H9 (cell line): ENCODE measurements at regions not wholly inside any gene's neighbourhood (a gene's known extent, or its start where the extent isn't known, plus 50 kb on each side); places are given as distances from the start of the nearest gene placed in this dataset.

Source experiments
- DNase-seq: peaks from one replicate; pipeline ENCODE4 v3.0.0-alpha.2; 2017
- H2AFZ ChIP-seq: one replicate; pipeline ENCODE4 v1.6.1; 2013; ENCODE audit warnings: mild to moderate bottlenecking, low read length, control low read depth, moderate library complexity
- H2AK5ac ChIP-seq: 2 replicates; pipeline ENCODE4 v1.6.1; 2013; ENCODE audit warnings: low read length, control low read depth, mixed read lengths; ENCODE audit not compliant: insufficient read length
- H2BK120ac ChIP-seq: one replicate; pipeline ENCODE4 v1.6.1; 2013; ENCODE audit warnings: low read depth, mild to moderate bottlenecking, low read length, control low read depth, inconsistent platforms; ENCODE audit not compliant: poor library complexity, severe bottlenecking
- H2BK12ac ChIP-seq: 2 replicates; pipeline ENCODE4 v1.6.1; 2013; ENCODE audit warnings: low read length, control low read depth, mixed read lengths, low read depth; ENCODE audit not compliant: insufficient read length
- H2BK15ac ChIP-seq: 2 replicates; pipeline ENCODE4 v1.6.1; 2013; ENCODE audit warnings: low read depth, low read length, control low read depth
- H2BK20ac ChIP-seq: one replicate; pipeline ENCODE4 v1.6.1; 2013; ENCODE audit warnings: low read depth, mild to moderate bottlenecking, low read length, control low read depth, inconsistent platforms; ENCODE audit not compliant: poor library complexity, severe bottlenecking
- H2BK5ac ChIP-seq: 2 replicates; pipeline ENCODE4 v1.6.1; 2013; ENCODE audit warnings: low read length, control low read depth, mixed read lengths; ENCODE audit not compliant: insufficient read length
- H3K14ac ChIP-seq: 2 replicates; pipeline ENCODE4 v1.6.1; 2013; ENCODE audit warnings: low read length, control low read depth; ENCODE audit not compliant: insufficient read depth
- H3K18ac ChIP-seq: 2 replicates; pipeline ENCODE4 v1.6.1; 2013; ENCODE audit warnings: low read depth, mild to moderate bottlenecking, mixed read lengths, low read length, control low read depth; ENCODE audit not compliant: insufficient read length
- H3K23ac ChIP-seq: 2 replicates; pipeline ENCODE4 v1.6.1; 2013; ENCODE audit warnings: low read length, control low read depth, mixed read lengths, low read depth; ENCODE audit not compliant: insufficient read length
- H3K23me2 ChIP-seq: 2 replicates; pipeline ENCODE4 v1.6.1; 2013; ENCODE audit warnings: low read depth, mild to moderate bottlenecking, mixed read lengths, low read length, control low read depth; ENCODE audit not compliant: insufficient read length, poor library complexity, severe bottlenecking
- H3K27ac ChIP-seq: 2 replicates; pipeline ENCODE4 v1.5.1; 2013; ENCODE audit warnings: low read length, control low read depth, mixed read lengths, low read depth; ENCODE audit not compliant: insufficient read length
- H3K27me3 ChIP-seq: 2 replicates; pipeline ENCODE4 v1.6.1; 2013; ENCODE audit warnings: low read length, control low read depth, inconsistent platforms; ENCODE audit not compliant: insufficient read depth
- H3K4ac ChIP-seq: 2 replicates; pipeline ENCODE4 v1.6.1; 2013; ENCODE audit warnings: low read depth, mild to moderate bottlenecking, control low read depth, inconsistent platforms, low read length, moderate library complexity
- H3K4me1 ChIP-seq: 2 replicates; pipeline ENCODE4 v1.6.1; 2013; ENCODE audit warnings: low read length, control low read depth, inconsistent platforms; ENCODE audit not compliant: insufficient read depth
- H3K4me2 ChIP-seq: 2 replicates; pipeline ENCODE4 v1.6.1; 2013; ENCODE audit warnings: low read length, control low read depth, mixed read lengths; ENCODE audit not compliant: insufficient read length, insufficient read depth
- H3K56ac ChIP-seq: 2 replicates; pipeline ENCODE4 v1.6.1; 2013; ENCODE audit warnings: low read depth, mild to moderate bottlenecking, mixed read lengths, low read length, control low read depth; ENCODE audit not compliant: insufficient read length
- H3K79me1 ChIP-seq: 2 replicates; pipeline ENCODE4 v1.6.1; 2013; ENCODE audit warnings: low read depth, mild to moderate bottlenecking, moderate library complexity, low read length, control low read depth, inconsistent platforms; ENCODE audit not compliant: insufficient read depth, poor library complexity, severe bottlenecking
- H3K79me2 ChIP-seq: 2 replicates; pipeline ENCODE4 v1.6.1; 2013; ENCODE audit warnings: low read length, control low read depth, inconsistent platforms; ENCODE audit not compliant: insufficient read depth
- H3K9ac ChIP-seq: 2 replicates; pipeline ENCODE4 v1.6.1; 2013; ENCODE audit warnings: low read length, control low read depth, mixed read lengths; ENCODE audit not compliant: insufficient read length; ENCODE audit errors: extremely low read depth
- H3K9me3 ChIP-seq: one replicate; pipeline ENCODE4 v1.6.1; 2013; ENCODE audit warnings: low read depth, low read length, inconsistent platforms; ENCODE audit not compliant: control insufficient read depth
- H3T11ph ChIP-seq: one replicate; pipeline ENCODE4 v1.6.1; 2013; ENCODE audit warnings: mild to moderate bottlenecking, low read length, control low read depth, inconsistent platforms
- H4K20me1 ChIP-seq: one replicate; pipeline ENCODE4 v1.6.1; 2013; ENCODE audit not compliant: control insufficient read depth, insufficient read length, insufficient read depth
- H4K5ac ChIP-seq: 2 replicates; pipeline ENCODE4 v1.6.1; 2013; ENCODE audit warnings: low read depth, mild to moderate bottlenecking, mixed read lengths, low read length, control low read depth; ENCODE audit not compliant: insufficient read length
- H4K8ac ChIP-seq: replicated peaks from 2 replicates; pipeline ENCODE4 v1.6.1; 2013; ENCODE audit warnings: low read length, control low read depth, mixed read lengths, low read depth; ENCODE audit not compliant: insufficient read length
- H4K91ac ChIP-seq: 2 replicates; pipeline ENCODE4 v1.6.1; 2013; ENCODE audit warnings: low read depth, mild to moderate bottlenecking, moderate library complexity, mixed read lengths, low read length, control low read depth; ENCODE audit not compliant: insufficient read length
- H3K27ac Mint-ChIP-seq, 3 experiments: 2 replicates in 2 of 3; 3 replicates in 1 of 3; pipeline ENCODE4 v1.8.0; 2020 to 2021; ENCODE audit warnings: mixed read lengths in 3 of 3, mild to moderate bottlenecking in 1 of 3, moderate library complexity in 1 of 3
- H3K27me3 Mint-ChIP-seq: 2 replicates; pipeline ENCODE4 v1.8.0; 2021; ENCODE audit warnings: low read depth, mild to moderate bottlenecking, moderate library complexity, mixed read lengths
- H3K36me3 Mint-ChIP-seq, 3 experiments: 2 replicates in 2 of 3; 3 replicates in 1 of 3; pipeline ENCODE4 v1.8.0; 2020 to 2021; ENCODE audit warnings: low read depth in 3 of 3, mixed read lengths in 3 of 3; ENCODE audit not compliant: insufficient read depth in 1 of 3
- H3K4me1 Mint-ChIP-seq, 2 experiments: 2 replicates each; pipeline ENCODE4 v1.8.0; 2020; ENCODE audit warnings: mixed read lengths in 2 of 2
- H3K4me3 Mint-ChIP-seq, 2 experiments: 2 replicates in 1 of 2; 3 replicates in 1 of 2; pipeline ENCODE4 v1.8.0; 2020 to 2021; ENCODE audit warnings: mild to moderate bottlenecking in 2 of 2, mixed read lengths in 2 of 2, moderate library complexity in 1 of 2
- H3K9me3 Mint-ChIP-seq, 2 experiments: 2 replicates in 1 of 2; 3 replicates in 1 of 2; pipeline ENCODE4 v1.8.0; 2020; ENCODE audit warnings: mild to moderate bottlenecking in 2 of 2, mixed read lengths in 2 of 2, moderate library complexity in 1 of 2
- CTCF ChIP-seq: fragments of 200-600 bp; sonication (generic); conservative IDR thresholded peaks from 3 replicates; pipeline ENCODE4 v1.8.0; 2021; ENCODE audit warnings: antibody characterized with exemption, mild to moderate bottlenecking
- WGBS: extraction: QIAGEN DNeasy Blood & Tissue Kit; methylation state at CpG from one replicate; pipeline ENCODE4 v1.1.7; 2013; ENCODE audit warnings: missing lambda C conversion rate, low lambda C conversion rate, mixed read lengths; ENCODE audit not compliant: insufficient read length; ENCODE audit errors: extremely low coverage; 5-methylcytosine and 5-hydroxymethylcytosine counted together

- Histone ChIP-seq H3K4ac (no peak overlapping the region), H3K27me3 (no peaks in the 10 kb centered on the region), H2BK12ac (no peak overlapping the region), H2BK15ac (no peak overlapping the region), H4K91ac (no peak overlapping the region), H2AK5ac (no peak overlapping the region), H2AFZ (no peak overlapping the region), H3K9ac (no peak overlapping the region), H3K4me1 (no peaks in the 10 kb centered on the region), H3K79me2 (no peaks in the 10 kb centered on the region), H4K8ac (no peak overlapping the region), H3K27ac (no peak overlapping the region), H4K20me1 (no peaks in the 10 kb centered on the region), H3K56ac (no peak overlapping the region), H3K23me2 (no peaks in the 10 kb centered on the region), H2BK20ac (no peak overlapping the region), H3K4me2 (no peak overlapping the region), H3K23ac (no peak overlapping the region), H4K5ac (no peak overlapping the region), H3K14ac (no peak overlapping the region), H3K18ac (no peak overlapping the region), H2BK5ac (no peak overlapping the region), H3K9me3 (no peaks in the 10 kb centered on the region), H2BK120ac (no peak overlapping the region), H3K79me1 (no peaks in the 10 kb centered on the region), H3T11ph (no peak overlapping the region)
- no peak for DNase-seq
- Mint-ChIP-seq H3K4me1 (no peaks in the 10 kb centered on the region), H3K27ac (no peak overlapping the region; a peak in 1 of 7 replicates), H3K36me3 (no peaks in the 10 kb centered on the region), H3K9me3 (no peaks in the 10 kb centered on the region; a peak in 3 of 5 replicates), H3K27me3 (no peaks in the 10 kb centered on the region), H3K4me3 (no peak overlapping the region)
- no peak for TF ChIP-seq CTCF
- no CpG with 5 or more reads among the region's 2 CpGs for WGBS
Observed at GRCh38 chr9:11743356-11743755, 949.8 kb upstream of the TYRP1 start.
